ENCODE measurements at regions not wholly inside any gene's neighbourhood (a gene's known extent, or its start where the extent isn't known, plus 50 kb on each side); places are given as distances from the start of the nearest gene placed in this dataset.

DNA sequence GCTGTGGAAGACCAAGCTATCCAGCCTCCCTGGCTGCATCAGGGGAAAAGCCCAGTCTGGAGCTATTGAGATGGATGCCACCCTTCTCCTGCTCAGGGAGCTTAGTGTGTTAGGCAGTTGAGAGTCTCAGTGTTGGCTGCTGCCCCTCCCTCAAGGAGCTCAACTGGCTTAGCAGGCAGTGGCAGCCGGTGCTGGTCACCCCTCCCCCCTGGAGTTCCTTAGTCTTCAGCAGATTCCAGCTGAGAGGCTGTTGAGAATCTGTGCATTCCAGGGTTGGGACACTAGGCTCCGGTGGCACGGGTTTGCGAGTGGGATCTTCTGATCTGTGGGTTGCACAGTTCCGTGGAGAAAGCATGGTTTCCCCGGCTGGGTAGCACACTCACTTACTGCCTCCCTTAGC, 883.8 kb downstream of the NSUN3 start:
- no peak overlapping the region for H3K27ac ChIP-seq
- no peak overlapping the region for H3K4me3 ChIP-seq
- TF ChIP-seq, protein P1, sequence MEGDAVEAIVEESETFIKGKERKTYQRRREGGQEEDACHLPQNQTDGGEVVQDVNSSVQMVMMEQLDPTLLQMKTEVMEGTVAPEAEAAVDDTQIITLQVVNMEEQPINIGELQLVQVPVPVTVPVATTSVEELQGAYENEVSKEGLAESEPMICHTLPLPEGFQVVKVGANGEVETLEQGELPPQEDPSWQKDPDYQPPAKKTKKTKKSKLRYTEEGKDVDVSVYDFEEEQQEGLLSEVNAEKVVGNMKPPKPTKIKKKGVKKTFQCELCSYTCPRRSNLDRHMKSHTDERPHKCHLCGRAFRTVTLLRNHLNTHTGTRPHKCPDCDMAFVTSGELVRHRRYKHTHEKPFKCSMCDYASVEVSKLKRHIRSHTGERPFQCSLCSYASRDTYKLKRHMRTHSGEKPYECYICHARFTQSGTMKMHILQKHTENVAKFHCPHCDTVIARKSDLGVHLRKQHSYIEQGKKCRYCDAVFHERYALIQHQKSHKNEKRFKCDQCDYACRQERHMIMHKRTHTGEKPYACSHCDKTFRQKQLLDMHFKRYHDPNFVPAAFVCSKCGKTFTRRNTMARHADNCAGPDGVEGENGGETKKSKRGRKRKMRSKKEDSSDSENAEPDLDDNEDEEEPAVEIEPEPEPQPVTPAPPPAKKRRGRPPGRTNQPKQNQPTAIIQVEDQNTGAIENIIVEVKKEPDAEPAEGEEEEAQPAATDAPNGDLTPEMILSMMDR (IDR thresholded peaks at IDR 0.05) = no peak
- TF ChIP-seq POLR2A (IDR thresholded peaks at IDR 0.05) = no peak
- no peak for DNase-seq
- H3K9me3 ChIP-seq = no peaks in the 10 kb centered on the region
- H3K27me3 ChIP-seq = no peaks in the 10 kb centered on the region
- H3K4me1 ChIP-seq = no peaks in the 10 kb centered on the region
- no peaks in the 10 kb centered on the region for H3K36me3 ChIP-seq

DNA sequence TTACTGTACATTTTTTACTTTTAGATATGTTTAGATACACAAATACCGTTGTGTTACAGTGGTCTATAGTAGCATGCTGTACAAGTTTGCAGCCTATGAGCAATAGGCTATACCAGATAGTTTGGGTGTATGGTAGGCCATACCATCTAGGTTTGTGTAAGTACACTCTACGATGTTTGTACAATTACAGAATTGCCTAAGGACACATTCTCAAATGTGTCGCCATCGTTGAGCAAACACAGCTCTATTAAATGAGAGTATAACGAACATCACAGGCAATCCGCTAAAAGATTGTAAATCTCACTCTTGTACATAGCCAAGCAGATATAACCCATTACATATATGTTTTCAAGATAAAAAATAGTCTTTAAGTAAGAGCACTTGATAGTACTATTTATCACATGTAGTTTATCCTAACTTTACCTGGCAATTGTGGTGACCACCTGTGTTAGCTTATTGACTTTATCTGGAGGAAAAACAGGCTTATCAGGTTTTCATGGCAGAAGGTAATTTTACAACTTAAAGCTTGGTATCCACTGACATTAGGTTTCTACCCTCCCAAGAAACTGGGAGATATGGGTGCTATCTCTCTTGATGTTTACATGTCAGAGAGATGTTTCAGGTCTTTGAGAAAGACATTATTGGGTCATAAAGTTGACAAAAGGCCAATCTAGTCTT, 898.7 kb downstream of the NSUN3 start:
- Histone ChIP-seq H3K4me1 (no peaks in the 10 kb centered on the region), H3K36me3 (no peaks in the 10 kb centered on the region), H3K27me3 (no peaks in the 10 kb centered on the region), H3K9me3 (no peaks in the 10 kb centered on the region), H3K27ac (no peak overlapping the region), H3K4me3 (no peak overlapping the region)
- no peak for DNase-seq
- TF ChIP-seq, protein P1 (IDR thresholded peaks at IDR 0.05) = no peak

- TF ChIP-seq POLR2A (IDR thresholded peaks at IDR 0.05) = no peak
- TF ChIP-seq, protein P1 (IDR thresholded peaks at IDR 0.05) = no peak
Measured at GRCh38 chr3:94965867-94966475, 903.1 kb downstream of the NSUN3 start.

GRCh38 chr3:94967196-94967595, 904.3 kb downstream of the NSUN3 start:
- H3K9me3 ChIP-seq = no peaks in the 10 kb centered on the region
- no peak overlapping the region for H3K4me3 ChIP-seq
- no peak for DNase-seq
- H3K27ac ChIP-seq = no peak overlapping the region
- no peaks in the 10 kb centered on the region for H3K4me1 ChIP-seq
- no peak for TF ChIP-seq POLR2A (IDR thresholded peaks at IDR 0.05)
- TF ChIP-seq, protein P1 (IDR thresholded peaks at IDR 0.05) = no peak
- H3K36me3 ChIP-seq = no peaks in the 10 kb centered on the region
- H3K27me3 ChIP-seq = no peaks in the 10 kb centered on the region

More at GRCh38 chr3:94965867-94966475, 903.1 kb downstream of the NSUN3 start:
- no peak overlapping the region for H3K4me3 ChIP-seq
- no peak for DNase-seq
- H3K4me1 ChIP-seq = no peaks in the 10 kb centered on the region
- H3K27ac ChIP-seq = no peak overlapping the region
- no peaks in the 10 kb centered on the region for H3K9me3 ChIP-seq
- no peaks in the 10 kb centered on the region for H3K36me3 ChIP-seq
- no peaks in the 10 kb centered on the region for H3K27me3 ChIP-seq

DNA sequence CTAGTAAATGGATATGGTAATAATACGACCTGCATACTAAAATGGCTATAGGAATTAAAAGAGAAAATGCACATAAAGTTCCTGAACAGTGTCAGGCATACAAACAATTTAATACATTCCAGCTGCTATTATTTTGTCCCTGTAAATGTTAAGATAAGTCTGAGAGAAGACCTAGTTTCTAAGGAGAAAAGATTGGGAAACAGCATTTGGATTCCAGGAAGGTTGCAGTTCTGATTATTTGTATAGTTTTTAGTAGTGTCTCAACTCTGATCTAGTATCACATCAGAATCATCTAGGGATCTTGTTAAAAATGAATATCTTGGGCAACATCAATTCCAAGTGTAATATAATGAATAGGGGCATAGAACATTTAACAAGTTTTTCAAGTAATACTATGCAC, 905.7 kb downstream of the NSUN3 start:
- Histone ChIP-seq H3K9me3 (no peaks in the 10 kb centered on the region), H3K27me3 (no peaks in the 10 kb centered on the region), H3K36me3 (no peaks in the 10 kb centered on the region), H3K4me1 (no peaks in the 10 kb centered on the region), H3K4me3 (no peak overlapping the region), H3K27ac (no peak overlapping the region)
- TF ChIP-seq, protein P1 (IDR thresholded peaks at IDR 0.05) = no peak
- TF ChIP-seq POLR2A (IDR thresholded peaks at IDR 0.05) = no peak
- DNase-seq = no peak
